NT2/D1 (cell line): ENCODE measurements at regions not wholly inside any gene's neighbourhood (a gene's known extent, or its start where the extent isn't known, plus 50 kb on each side); places are given as distances from the start of the nearest gene placed in this dataset.

Experiments
- SUZ12 ChIP-seq: IDR thresholded peaks from 2 replicates; pipeline ENCODE4 v1.6.1; 2011; ENCODE audit not compliant: insufficient read length, insufficient read depth; ENCODE audit errors: extremely low read depth
- YY1 ChIP-seq: IDR thresholded peaks from 2 replicates; pipeline ENCODE4 v1.6.1; 2011; ENCODE audit not compliant: insufficient read length, insufficient read depth
- ZNF274 ChIP-seq: IDR thresholded peaks from 2 replicates; pipeline ENCODE4 v1.6.1; 2011; ENCODE audit warnings: mild to moderate bottlenecking, low read depth, low read length

GRCh38 chrX:67290489-67291220 lies 253.2 kb upstream of the AR start:
- TF ChIP-seq YY1, result no peak
- TF ChIP-seq ZNF274, result no peak
- TF ChIP-seq SUZ12, result no peak
